SK-N-SH treated with all-trans-retinoic acid at 6 μM for 48 hours (cell line): ENCODE measurements at regions not wholly inside any gene's neighbourhood (a gene's known extent, or its start where the extent isn't known, plus 50 kb on each side); places are given as distances from the start of the nearest gene placed in this dataset.
"Not testable (repeated sequence)": the region's sequence is repeated elsewhere in the genome, so short reads cannot be mapped to it uniquely, and the experiment has no call there.

Experiments used
- ATAC-seq: fragments of 200-7000 bp; cut with Tn5 transposase; 3 replicates; pipeline ENCODE4 v1.9.1; 2020; ENCODE audit warnings: mild to moderate bottlenecking, moderate library complexity
- ARNTL ChIP-seq: fragments of 450-650 bp; formaldehyde crosslinking; IDR thresholded peaks from 2 replicates; pipeline ENCODE4 v1.5.0; 2020; ENCODE audit warnings: low read depth, mild to moderate bottlenecking, moderate library complexity, borderline replicate concordance
- BACH2 ChIP-seq: fragments of 250-450 bp; sonication (Bioruptor Pico); IDR thresholded peaks from 2 replicates; pipeline ENCODE4 v1.9.0; 2021; ENCODE audit warnings: mild to moderate bottlenecking, borderline replicate concordance
- ESRRG ChIP-seq: fragments of 250-450 bp; sonication (Bioruptor Pico); IDR thresholded peaks from 2 replicates; pipeline ENCODE4 v1.6.1; 2021; ENCODE audit warnings: mild to moderate bottlenecking
- OSR1 ChIP-seq: fragments of 250-450 bp; sonication (Bioruptor Pico); IDR thresholded peaks from 2 replicates; pipeline ENCODE4 v1.8.0; 2022; ENCODE audit warnings: moderate library complexity, mild to moderate bottlenecking, inconsistent platforms
- PPARA ChIP-seq: fragments of 250-450 bp; sonication (Bioruptor Pico); IDR thresholded peaks from 2 replicates; pipeline ENCODE4 v1.5.0; 2020; ENCODE audit warnings: mild to moderate bottlenecking, borderline replicate concordance
- RARB ChIP-seq: fragments of 250-450 bp; sonication (Bioruptor Pico); IDR thresholded peaks from 2 replicates; pipeline ENCODE4 v1.8.0; 2021; ENCODE audit warnings: mild to moderate bottlenecking, moderate library complexity
- SNAI2 ChIP-seq: fragments of 250-450 bp; sonication (Bioruptor Pico); IDR thresholded peaks from 2 replicates; pipeline ENCODE4 v1.5.0; 2020; ENCODE audit warnings: mild to moderate bottlenecking, moderate library complexity
- ZC3H10 ChIP-seq: fragments of 250-450 bp; sonication (Bioruptor Pico); IDR thresholded peaks from 2 replicates; pipeline ENCODE4 v1.5.1; 2021; ENCODE audit warnings: mild to moderate bottlenecking, moderate library complexity
- ZFP3 ChIP-seq: fragments of 250-450 bp; sonication (Bioruptor Pico); IDR thresholded peaks from 2 replicates; pipeline ENCODE4 v1.5.0; 2020; ENCODE audit warnings: mild to moderate bottlenecking, moderate library complexity
- ZFP30 ChIP-seq: fragments of 450-650 bp; formaldehyde crosslinking; IDR thresholded peaks from 2 replicates; pipeline ENCODE4 v1.5.0; 2022; ENCODE audit warnings: mild to moderate bottlenecking, moderate library complexity
- ZNF565 ChIP-seq: fragments of 450-650 bp; formaldehyde crosslinking; conservative IDR thresholded peaks from 2 replicates; pipeline ENCODE4 v1.5.0; 2020; ENCODE audit warnings: low read depth, mild to moderate bottlenecking, moderate library complexity
- ZNF70 ChIP-seq: fragments of 450-650 bp; formaldehyde crosslinking; IDR thresholded peaks from 2 replicates; pipeline ENCODE4 v1.5.0; 2020; ENCODE audit warnings: mild to moderate bottlenecking, moderate library complexity
- ZNF8 ChIP-seq: fragments of 450-650 bp; formaldehyde crosslinking; IDR thresholded peaks from 2 replicates; pipeline ENCODE4 v1.5.0; 2020; ENCODE audit warnings: mild to moderate bottlenecking, moderate library complexity
- TF ChIP-seq, protein P1 (sequence below): fragments of 250-450 bp; sonication (Bioruptor Pico); IDR thresholded peaks from 2 replicates; pipeline ENCODE4 v1.8.0; 2021; ENCODE audit warnings: low read depth, mild to moderate bottlenecking, moderate library complexity, borderline replicate concordance
- TF ChIP-seq, protein P2 (sequence below): fragments of 250-450 bp; sonication (Bioruptor Pico); IDR thresholded peaks from 2 replicates; pipeline ENCODE4 v1.5.1; 2020; ENCODE audit warnings: low read depth, mild to moderate bottlenecking, moderate library complexity
- TF ChIP-seq, protein P3 (sequence below): fragments of 250-450 bp; sonication (Bioruptor Pico); IDR thresholded peaks from 2 replicates; pipeline ENCODE4 v1.5.1; 2021; ENCODE audit warnings: mild to moderate bottlenecking, moderate library complexity
- TF ChIP-seq, protein P4 (sequence below): fragments of 250-450 bp; sonication (Bioruptor Pico); IDR thresholded peaks from 2 replicates; pipeline ENCODE4 v1.8.0; 2020; ENCODE audit warnings: mild to moderate bottlenecking, moderate library complexity, borderline replicate concordance

DNA sequence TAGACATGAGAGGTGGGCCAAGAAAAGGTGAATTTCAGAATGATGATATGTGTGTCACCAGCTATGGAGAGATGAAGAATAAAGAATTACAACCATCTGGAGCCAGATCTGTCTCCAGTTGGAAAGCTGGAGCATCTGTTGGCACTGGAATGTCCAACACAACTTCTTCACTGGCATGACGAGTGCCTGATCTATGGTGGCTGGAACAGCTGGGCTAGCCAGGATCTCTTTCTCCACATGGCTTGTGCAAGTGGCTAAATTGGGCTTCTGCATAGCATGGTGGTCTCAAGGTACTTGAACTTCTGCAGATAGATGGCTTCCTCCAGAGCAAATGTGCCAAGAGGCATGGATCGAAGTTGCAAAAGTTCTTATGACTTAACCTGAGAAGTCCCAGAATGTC is 256.1 kb upstream of the NCAM1 start:
- no peak for ATAC-seq
- no peak for TF ChIP-seq OSR1 (CRISPR knock-in tag)
- TF ChIP-seq ZFP30 (CRISPR knock-in tag) = no peak
- TF ChIP-seq PPARA (CRISPR knock-in tag) = no peak
- TF ChIP-seq ZC3H10 (CRISPR knock-in tag) = no peak
- TF ChIP-seq, protein P1, sequence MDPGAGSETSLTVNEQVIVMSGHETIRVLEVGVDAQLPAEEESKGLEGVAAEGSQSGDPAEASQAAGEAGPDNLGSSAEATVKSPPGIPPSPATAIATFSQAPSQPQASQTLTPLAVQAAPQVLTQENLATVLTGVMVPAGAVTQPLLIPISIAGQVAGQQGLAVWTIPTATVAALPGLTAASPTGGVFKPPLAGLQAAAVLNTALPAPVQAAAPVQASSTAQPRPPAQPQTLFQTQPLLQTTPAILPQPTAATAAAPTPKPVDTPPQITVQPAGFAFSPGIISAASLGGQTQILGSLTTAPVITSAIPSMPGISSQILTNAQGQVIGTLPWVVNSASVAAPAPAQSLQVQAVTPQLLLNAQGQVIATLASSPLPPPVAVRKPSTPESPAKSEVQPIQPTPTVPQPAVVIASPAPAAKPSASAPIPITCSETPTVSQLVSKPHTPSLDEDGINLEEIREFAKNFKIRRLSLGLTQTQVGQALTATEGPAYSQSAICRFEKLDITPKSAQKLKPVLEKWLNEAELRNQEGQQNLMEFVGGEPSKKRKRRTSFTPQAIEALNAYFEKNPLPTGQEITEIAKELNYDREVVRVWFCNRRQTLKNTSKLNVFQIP = no peak

DNA sequence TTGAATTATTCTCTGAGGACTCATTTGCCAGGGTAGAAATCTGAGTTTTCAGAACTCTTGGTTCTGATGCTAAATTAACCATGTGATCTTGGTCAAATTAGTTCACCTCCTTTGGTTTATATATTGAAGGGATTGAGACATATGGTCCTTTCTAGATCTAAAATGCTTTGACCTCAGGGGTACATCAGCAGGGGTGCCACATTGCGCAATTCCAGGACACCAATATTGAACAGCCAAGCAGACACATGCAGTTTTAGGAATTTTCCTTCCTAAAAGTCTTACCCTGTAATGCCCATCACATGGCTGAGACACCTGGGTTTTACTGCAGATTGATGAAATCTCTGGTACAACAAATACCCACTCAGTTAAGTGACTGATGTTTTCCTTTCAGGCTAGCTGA is 254.4 kb upstream of the NCAM1 start:
- no peak for TF ChIP-seq PPARA (CRISPR knock-in tag)
- TF ChIP-seq ARNTL (CRISPR knock-in tag) = no peak
- no peak for TF ChIP-seq ZNF70
- TF ChIP-seq, protein P2, sequence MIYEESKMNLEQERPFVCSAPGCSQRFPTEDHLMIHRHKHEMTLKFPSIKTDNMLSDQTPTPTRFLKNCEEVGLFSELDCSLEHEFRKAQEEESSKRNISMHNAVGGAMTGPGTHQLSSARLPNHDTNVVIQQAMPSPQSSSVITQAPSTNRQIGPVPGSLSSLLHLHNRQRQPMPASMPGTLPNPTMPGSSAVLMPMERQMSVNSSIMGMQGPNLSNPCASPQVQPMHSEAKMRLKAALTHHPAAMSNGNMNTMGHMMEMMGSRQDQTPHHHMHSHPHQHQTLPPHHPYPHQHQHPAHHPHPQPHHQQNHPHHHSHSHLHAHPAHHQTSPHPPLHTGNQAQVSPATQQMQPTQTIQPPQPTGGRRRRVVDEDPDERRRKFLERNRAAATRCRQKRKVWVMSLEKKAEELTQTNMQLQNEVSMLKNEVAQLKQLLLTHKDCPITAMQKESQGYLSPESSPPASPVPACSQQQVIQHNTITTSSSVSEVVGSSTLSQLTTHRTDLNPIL (CRISPR knock-in tag) = no peak
- no peak for TF ChIP-seq ZC3H10 (CRISPR knock-in tag)
- no peak for TF ChIP-seq SNAI2 (CRISPR knock-in tag)
- TF ChIP-seq, protein P3, sequence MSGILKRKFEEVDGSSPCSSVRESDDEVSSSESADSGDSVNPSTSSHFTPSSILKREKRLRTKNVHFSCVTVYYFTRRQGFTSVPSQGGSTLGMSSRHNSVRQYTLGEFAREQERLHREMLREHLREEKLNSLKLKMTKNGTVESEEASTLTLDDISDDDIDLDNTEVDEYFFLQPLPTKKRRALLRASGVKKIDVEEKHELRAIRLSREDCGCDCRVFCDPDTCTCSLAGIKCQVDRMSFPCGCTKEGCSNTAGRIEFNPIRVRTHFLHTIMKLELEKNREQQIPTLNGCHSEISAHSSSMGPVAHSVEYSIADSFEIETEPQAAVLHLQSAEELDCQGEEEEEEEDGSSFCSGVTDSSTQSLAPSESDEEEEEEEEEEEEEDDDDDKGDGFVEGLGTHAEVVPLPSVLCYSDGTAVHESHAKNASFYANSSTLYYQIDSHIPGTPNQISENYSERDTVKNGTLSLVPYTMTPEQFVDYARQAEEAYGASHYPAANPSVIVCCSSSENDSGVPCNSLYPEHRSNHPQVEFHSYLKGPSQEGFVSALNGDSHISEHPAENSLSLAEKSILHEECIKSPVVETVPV (CRISPR knock-in tag) = no peak
- TF ChIP-seq BACH2 (CRISPR knock-in tag) = no peak
- TF ChIP-seq, protein P4, sequence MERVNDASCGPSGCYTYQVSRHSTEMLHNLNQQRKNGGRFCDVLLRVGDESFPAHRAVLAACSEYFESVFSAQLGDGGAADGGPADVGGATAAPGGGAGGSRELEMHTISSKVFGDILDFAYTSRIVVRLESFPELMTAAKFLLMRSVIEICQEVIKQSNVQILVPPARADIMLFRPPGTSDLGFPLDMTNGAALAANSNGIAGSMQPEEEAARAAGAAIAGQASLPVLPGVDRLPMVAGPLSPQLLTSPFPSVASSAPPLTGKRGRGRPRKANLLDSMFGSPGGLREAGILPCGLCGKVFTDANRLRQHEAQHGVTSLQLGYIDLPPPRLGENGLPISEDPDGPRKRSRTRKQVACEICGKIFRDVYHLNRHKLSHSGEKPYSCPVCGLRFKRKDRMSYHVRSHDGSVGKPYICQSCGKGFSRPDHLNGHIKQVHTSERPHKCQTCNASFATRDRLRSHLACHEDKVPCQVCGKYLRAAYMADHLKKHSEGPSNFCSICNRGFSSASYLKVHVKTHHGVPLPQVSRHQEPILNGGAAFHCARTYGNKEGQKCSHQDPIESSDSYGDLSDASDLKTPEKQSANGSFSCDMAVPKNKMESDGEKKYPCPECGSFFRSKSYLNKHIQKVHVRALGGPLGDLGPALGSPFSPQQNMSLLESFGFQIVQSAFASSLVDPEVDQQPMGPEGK = no peak
- TF ChIP-seq, all 23 proteins: peak for 0
- ATAC-seq = no peak

DNA sequence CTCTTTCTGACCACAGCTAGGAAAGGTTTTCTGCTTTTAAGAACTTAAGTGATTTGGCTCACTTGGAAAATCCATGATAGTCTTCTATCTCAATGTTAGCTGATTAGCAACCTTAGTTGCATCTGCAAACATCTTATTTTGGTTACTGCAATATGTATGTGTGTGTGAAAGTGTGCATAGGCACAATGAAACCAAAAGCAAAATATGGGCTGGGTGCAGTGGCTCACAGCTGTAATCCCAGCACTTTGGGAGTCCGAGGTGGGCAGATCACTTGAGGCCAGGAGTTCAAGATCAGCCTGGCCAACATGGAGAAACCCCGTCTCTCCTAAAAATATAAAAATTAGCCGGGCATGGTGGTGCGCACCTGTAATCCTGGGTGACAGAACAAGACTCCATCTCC is 246.9 kb upstream of the NCAM1 start:
- ATAC-seq = not testable (repeated sequence)

DNA sequence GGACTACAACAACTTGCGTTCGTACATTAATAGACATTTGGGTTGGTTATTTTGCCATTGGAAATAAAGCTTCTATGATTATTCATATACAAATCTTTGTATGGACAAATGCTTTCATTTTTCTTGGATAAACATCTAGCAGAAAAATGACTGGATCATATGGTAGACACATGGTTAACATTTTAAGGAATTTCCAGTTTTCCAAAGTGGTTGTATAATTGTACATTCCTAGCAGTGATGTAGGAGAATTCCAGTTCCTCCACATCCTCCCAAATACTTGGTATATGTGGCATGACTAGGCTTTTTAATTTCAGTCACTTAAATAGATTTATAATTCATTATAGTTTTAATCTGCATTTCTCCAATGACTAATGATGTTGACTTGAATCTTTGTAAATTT is 246.2 kb upstream of the NCAM1 start:
- no peak for ATAC-seq
- TF ChIP-seq ZFP3 (no peak), ZNF565 (CRISPR knock-in tag) (no peak)

DNA sequence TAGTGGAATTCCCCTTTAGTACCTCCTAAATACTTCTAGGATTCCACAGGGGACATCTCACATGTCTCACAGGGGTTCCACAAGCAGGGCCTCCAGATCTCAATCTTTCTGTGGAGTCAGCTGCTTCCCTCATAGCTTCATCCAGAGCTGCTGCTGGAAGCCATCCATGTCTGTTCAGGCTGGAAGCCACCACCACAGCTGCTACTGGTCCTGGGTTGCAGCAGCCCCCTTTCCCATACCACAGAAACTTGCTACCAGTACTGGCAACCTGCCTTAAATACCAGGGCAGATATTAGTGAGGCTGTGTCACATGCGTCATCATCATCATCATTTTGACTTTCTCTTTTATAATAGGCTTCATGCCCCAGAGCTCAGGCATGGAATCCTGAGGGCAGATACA is 242.7 kb upstream of the NCAM1 start:
- no peak for ATAC-seq
- no peak for TF ChIP-seq ZFP3
- TF ChIP-seq, protein P4 = no peak
- TF ChIP-seq OSR1 (CRISPR knock-in tag) = no peak
- TF ChIP-seq, protein P2 (CRISPR knock-in tag) = no peak
- no peak for TF ChIP-seq ZNF565 (CRISPR knock-in tag)
- TF ChIP-seq ESRRG = no peak
- TF ChIP-seq, protein P3 (CRISPR knock-in tag) = no peak
- TF ChIP-seq ZNF8 = no peak
- TF ChIP-seq RARB (CRISPR knock-in tag) = no peak
- TF ChIP-seq, all 23 proteins: peak for 0
